Upper lobe of right lung (tissue), 1 donor: ENCODE measurements at regions not wholly inside any gene's neighbourhood (a gene's known extent, or its start where the extent isn't known, plus 50 kb on each side); places are given as distances from the start of the nearest gene placed in this dataset.

Source experiments
- ATAC-seq: fragments of 200-7000 bp; cut with Tn5 transposase; one replicate; pipeline ENCODE4 v1.9.1; 2020; ENCODE audit warnings: mild to moderate bottlenecking, moderate library complexity
- DNase-seq: peaks from one replicate; pipeline ENCODE4 v3.0.0-alpha.2; 2020
- H3K27ac ChIP-seq: fragments of 200-600 bp; one replicate; pipeline ENCODE4 v1.8.0; 2022
- H3K27me3 ChIP-seq: fragments of 200-600 bp; one replicate; pipeline ENCODE4 v1.8.0; 2022; ENCODE audit warnings: mild to moderate bottlenecking
- H3K36me3 ChIP-seq: fragments of 200-600 bp; one replicate; pipeline ENCODE4 v1.8.0; 2022
- H3K4me1 ChIP-seq: fragments of 200-600 bp; one replicate; pipeline ENCODE4 v1.8.0; 2022
- H3K4me3 ChIP-seq: fragments of 200-600 bp; one replicate; pipeline ENCODE4 v1.8.0; 2022; ENCODE audit warnings: mild to moderate bottlenecking
- H3K9me3 ChIP-seq: fragments of 200-600 bp; one replicate; pipeline ENCODE4 v1.8.0; 2022
- intact Hi-C: fragments of 100-400 bp; cut with DNase I; formaldehyde crosslinking; loops from one replicate; pipeline ENCODE4 v1.11.0; 2022
- TF ChIP-seq, protein P1 (sequence below): fragments of 200-600 bp; IDR thresholded peaks from one replicate; pipeline ENCODE4 v1.8.0; 2022; ENCODE audit warnings: antibody characterized with exemption
- donor health status: DM: no; HTN: yes; CAD: no; lungs with severe emphysema.

DNA sequence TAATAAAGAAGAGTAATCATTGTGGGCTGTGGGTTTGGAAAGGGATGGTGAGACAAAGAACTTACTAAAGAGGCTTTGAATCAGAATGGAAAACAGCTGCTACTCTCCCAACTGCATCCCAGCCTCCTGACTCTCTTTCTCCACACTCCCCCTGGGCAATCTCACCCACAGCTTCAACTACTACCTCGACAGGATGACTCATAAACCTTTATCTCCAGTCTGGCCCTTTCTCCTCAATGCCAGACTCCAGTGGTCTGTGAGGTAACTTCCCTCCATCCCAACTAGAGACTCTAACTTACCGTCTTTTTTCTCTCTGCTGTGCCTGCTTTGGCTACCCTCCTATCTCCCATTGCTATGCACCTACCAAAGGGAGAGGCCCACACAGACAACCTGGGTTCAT, 135.3 kb upstream of the RREB1 start:
- H3K27me3 ChIP-seq: no peaks in the 10 kb centered on the region
- H3K27ac ChIP-seq: no peak overlapping the region
- H3K36me3 ChIP-seq: no peaks in the 10 kb centered on the region
- intact Hi-C loops: no loop called here
- no peak for ATAC-seq
- TF ChIP-seq, protein P1, sequence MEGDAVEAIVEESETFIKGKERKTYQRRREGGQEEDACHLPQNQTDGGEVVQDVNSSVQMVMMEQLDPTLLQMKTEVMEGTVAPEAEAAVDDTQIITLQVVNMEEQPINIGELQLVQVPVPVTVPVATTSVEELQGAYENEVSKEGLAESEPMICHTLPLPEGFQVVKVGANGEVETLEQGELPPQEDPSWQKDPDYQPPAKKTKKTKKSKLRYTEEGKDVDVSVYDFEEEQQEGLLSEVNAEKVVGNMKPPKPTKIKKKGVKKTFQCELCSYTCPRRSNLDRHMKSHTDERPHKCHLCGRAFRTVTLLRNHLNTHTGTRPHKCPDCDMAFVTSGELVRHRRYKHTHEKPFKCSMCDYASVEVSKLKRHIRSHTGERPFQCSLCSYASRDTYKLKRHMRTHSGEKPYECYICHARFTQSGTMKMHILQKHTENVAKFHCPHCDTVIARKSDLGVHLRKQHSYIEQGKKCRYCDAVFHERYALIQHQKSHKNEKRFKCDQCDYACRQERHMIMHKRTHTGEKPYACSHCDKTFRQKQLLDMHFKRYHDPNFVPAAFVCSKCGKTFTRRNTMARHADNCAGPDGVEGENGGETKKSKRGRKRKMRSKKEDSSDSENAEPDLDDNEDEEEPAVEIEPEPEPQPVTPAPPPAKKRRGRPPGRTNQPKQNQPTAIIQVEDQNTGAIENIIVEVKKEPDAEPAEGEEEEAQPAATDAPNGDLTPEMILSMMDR: no peak
- no peak overlapping the region for H3K4me3 ChIP-seq
- no peaks in the 10 kb centered on the region for H3K4me1 ChIP-seq
- no peak for DNase-seq
- H3K9me3 ChIP-seq: no peaks in the 10 kb centered on the region

DNA sequence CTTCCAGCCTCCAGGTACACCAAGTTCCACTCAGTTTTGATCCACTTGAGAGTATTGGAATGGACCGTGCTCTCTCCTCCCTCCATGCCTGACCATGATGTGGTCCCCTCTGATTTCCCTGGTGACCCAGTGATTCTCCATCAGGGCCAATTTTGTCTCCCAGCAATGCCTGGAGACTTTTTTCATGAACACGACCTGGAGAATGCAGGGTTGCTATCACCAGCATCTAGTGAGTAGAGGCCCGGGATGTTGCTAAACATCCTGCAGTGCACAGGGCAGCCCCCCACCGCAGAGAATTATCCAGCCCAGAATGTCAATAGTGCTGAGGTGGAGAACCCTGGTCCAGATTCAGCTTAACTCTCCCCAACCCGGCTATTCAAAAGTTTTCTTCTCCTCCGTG, 134.0 kb upstream of the RREB1 start:
- ATAC-seq (no peak), DNase-seq (no peak)
- Histone ChIP-seq H3K4me3 (no peak overlapping the region), H3K27me3 (no peaks in the 10 kb centered on the region), H3K36me3 (no peaks in the 10 kb centered on the region), H3K27ac (no peak overlapping the region), H3K4me1 (no peaks in the 10 kb centered on the region), H3K9me3 (no peaks in the 10 kb centered on the region)
- TF ChIP-seq, protein P1: no peak
- intact Hi-C loops: no loop called here

DNA sequence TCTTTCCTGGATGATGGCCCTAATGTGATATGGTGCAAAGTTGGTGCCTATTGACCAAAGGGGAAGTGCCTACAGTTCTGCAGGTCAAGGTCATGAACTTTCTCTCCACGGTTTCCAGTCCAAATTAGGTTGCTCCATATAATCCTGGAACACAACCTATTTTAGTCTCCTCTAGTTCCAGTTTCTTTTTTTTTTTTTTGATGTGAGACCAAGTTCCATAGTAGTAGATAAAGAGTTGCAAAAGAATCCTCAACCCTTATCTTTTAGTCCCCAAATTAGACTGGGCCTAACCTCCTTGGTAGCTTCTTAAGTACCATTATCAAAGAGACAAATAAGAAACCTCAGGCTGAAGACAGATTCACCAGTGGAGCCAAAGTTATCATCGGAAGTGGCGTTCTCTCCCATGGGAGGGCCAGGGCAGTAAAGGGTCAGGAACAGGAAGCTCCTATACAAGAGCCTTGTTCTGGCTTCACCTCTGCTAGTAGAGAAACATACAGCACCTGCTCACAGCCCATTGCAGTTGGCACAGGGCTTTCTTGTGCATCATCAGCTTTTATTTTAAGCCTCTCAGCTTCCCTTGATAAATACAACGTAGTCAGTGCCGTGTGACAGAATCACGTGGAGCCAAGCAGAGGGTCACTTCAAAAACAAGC, 132.2 kb upstream of the RREB1 start:
- intact Hi-C loops: no loop called here
- DNase-seq (no peak), ATAC-seq (peak; percentile 23)
- H3K4me1 ChIP-seq: no peaks in the 10 kb centered on the region
- no peaks in the 10 kb centered on the region for H3K9me3 ChIP-seq
- no peaks in the 10 kb centered on the region for H3K27me3 ChIP-seq
- TF ChIP-seq, protein P1: no peak
- H3K27ac ChIP-seq: no peak overlapping the region
- no peak overlapping the region for H3K4me3 ChIP-seq
- no peaks in the 10 kb centered on the region for H3K36me3 ChIP-seq

DNA sequence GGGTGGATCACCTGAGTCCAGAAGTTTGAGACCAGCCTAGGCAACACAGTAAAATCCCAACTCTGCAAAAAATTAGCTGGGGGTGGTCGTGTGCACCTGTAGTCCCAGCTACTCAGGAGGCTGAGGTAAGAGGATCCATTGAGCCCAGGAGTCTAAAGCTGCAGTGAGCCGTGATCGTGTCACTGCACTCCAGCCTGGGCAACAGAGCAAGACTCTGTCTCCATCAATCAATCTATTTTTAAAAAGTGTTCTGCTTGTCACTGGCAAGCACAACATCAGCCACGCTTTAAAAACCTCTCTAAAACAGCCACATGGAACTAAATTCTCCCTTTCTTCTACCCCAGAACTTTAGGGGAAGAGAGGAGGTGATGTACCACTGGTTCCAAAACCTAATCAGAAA, 131.6 kb upstream of the RREB1 start:
- Histone ChIP-seq H3K36me3 (no peaks in the 10 kb centered on the region), H3K27me3 (no peaks in the 10 kb centered on the region), H3K9me3 (no peaks in the 10 kb centered on the region), H3K27ac (no peak overlapping the region), H3K4me3 (no peak overlapping the region), H3K4me1 (no peaks in the 10 kb centered on the region)
- TF ChIP-seq, protein P1: no peak
- intact Hi-C loops: no loop called here
- no peak for DNase-seq
- no peak for ATAC-seq

DNA sequence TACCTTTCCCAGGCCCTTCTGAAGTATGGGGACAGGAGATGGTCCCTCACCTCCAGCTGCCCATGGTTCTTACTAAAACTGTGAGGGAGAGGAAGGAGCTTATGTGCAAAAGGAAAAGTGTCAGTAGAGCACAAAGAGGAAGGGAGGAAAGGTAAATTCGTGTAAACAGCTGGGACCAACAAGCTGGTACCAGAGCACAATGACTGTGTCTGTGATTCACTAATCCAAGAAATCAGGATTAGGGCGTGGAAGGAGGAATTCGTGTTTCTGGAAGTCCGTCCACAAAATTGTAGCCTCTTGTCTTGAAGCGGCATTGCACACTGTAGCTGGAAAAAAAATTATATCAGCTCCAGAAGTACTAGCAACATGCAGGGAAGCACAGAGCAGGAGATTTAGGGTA, 129.0 kb upstream of the RREB1 start:
- no peak for ATAC-seq
- TF ChIP-seq, protein P1: no peak
- no peaks in the 10 kb centered on the region for H3K9me3 ChIP-seq
- no peak overlapping the region for H3K4me3 ChIP-seq
- no peaks in the 10 kb centered on the region for H3K36me3 ChIP-seq
- no peak for DNase-seq
- intact Hi-C loops: no loop called here
- H3K27ac ChIP-seq: no peak overlapping the region
- no peaks in the 10 kb centered on the region for H3K4me1 ChIP-seq
- H3K27me3 ChIP-seq: no peaks in the 10 kb centered on the region
